ENCODE measurements at regions not wholly inside any gene's neighbourhood (a gene's known extent, or its start where the extent isn't known, plus 50 kb on each side); places are given as distances from the start of the nearest gene placed in this dataset.

DNA sequence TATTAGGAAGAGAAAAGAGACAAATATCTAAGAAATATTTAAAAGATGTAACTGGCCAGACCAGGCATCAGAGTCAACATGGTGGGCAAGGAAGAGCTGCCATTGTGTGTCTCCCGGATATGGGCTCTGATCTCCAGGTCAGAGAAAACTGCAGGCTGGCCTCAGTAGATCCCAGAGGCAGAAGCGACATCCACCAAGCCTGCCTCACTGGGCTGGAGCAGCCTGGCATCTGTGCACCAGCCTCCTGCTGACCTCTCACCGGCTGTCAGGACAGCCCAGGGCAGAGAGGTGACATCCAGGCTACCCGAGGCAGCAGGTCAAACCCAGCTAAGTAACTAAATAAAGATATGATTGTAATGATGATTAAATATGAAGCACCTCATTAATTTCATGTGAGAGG, 162.8 kb upstream of the TNRC6C start:
- peaks cover 44% of the 10 kb centered on the region for H3K27me3 ChIP-seq (ENCODE audit: control insufficient read depth, insufficient read depth, low read length)
- CTCF ChIA-PET, result interaction anchor here (0.5 kb wide), 1 partner anchor 37 kb away, joined by 3 read pairs; no protein-coding TSS in a partner anchor
- no peak overlapping the region for H3K27ac ChIP-seq (ENCODE audit: low read depth, low read length)
- no peak overlapping the region for H3K4me3 ChIP-seq (ENCODE audit: low read depth, low read length)
- TF ChIP-seq, protein P1, sequence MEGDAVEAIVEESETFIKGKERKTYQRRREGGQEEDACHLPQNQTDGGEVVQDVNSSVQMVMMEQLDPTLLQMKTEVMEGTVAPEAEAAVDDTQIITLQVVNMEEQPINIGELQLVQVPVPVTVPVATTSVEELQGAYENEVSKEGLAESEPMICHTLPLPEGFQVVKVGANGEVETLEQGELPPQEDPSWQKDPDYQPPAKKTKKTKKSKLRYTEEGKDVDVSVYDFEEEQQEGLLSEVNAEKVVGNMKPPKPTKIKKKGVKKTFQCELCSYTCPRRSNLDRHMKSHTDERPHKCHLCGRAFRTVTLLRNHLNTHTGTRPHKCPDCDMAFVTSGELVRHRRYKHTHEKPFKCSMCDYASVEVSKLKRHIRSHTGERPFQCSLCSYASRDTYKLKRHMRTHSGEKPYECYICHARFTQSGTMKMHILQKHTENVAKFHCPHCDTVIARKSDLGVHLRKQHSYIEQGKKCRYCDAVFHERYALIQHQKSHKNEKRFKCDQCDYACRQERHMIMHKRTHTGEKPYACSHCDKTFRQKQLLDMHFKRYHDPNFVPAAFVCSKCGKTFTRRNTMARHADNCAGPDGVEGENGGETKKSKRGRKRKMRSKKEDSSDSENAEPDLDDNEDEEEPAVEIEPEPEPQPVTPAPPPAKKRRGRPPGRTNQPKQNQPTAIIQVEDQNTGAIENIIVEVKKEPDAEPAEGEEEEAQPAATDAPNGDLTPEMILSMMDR (IDR thresholded peaks at IDR 0.05; ENCODE audit: low read depth, low read length), result no peak
- POLR2A ChIA-PET, result no interaction called here
- no peak for DNase-seq (ENCODE audit: low read depth, low spot score)
- H3K9me3 ChIP-seq (ENCODE audit: control insufficient read depth, insufficient read depth, low read length), result no peaks in the 10 kb centered on the region; the same call in 1 of the 2 replicates

DNA sequence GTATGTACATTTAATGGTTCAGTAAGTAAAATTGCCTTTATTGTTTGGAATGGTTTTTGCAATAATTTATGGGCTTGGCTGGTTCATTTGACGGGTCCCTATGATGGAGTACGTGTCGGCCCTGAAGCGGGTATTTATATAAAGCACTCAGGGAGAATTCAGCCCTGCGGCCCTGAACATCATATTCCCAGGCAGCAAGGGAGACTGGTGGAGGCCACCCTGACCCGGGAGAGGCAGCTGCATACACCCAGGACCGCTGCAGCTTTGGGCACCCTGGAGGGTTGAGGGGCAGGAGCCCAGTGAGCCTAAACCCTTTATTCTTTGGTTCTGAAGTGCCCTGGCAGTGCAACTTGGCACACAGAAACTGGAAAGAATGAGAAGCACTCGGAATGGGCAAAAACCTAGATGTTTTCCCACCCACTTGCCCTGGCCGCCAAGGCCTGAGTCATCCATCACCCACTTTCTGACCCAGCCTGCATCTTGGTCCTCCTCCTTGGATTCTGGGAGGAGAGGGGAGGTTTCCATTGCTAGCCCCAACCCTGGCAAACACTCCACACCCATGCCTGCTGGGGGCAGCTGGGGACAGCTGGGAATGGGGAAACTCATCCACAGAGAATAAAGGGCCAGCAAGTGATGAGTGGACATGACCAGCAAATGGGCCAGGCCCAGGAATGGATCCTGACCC, 162.2 kb upstream of the TNRC6C start:
- TF ChIP-seq, protein P1 (IDR thresholded peaks at IDR 0.05; ENCODE audit: low read depth, low read length), result no peak
- H3K27ac ChIP-seq (ENCODE audit: low read depth, low read length), result no peak overlapping the region
- no peaks in the 10 kb centered on the region; the same call in 1 of the 2 replicates for H3K9me3 ChIP-seq (ENCODE audit: control insufficient read depth, insufficient read depth, low read length)
- DNase-seq (ENCODE audit: low read depth, low spot score), result no peak
- H3K27me3 ChIP-seq (ENCODE audit: control insufficient read depth, insufficient read depth, low read length), result peaks cover 44% of the 10 kb centered on the region
- H3K4me3 ChIP-seq (ENCODE audit: low read depth, low read length), result no peak overlapping the region
- ChIA-PET CTCF (no interaction called here), POLR2A (no interaction called here)

DNA sequence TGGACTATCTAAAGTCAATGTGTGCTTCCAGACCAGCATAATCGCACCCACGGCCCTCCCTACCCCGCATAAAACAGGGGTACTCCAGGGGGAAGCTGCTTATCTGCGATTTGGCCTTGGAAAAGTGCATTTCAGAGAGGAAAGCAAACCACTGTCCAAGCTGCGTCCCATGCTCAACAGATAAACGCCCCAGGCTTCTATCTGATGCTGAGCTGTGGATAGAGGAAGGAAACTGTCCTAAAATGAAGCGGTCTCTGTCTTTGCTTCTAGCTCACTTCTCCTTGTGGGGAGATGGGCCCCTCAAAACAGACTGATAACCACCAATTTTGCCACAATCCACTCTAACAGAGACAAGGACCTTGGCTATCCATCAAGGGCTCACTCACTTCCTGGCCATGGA, 160.5 kb upstream of the TNRC6C start:
- no peak overlapping the region for H3K4me3 ChIP-seq (ENCODE audit: low read depth, low read length)
- no peak overlapping the region for H3K27ac ChIP-seq (ENCODE audit: low read depth, low read length)
- H3K27me3 ChIP-seq (ENCODE audit: control insufficient read depth, insufficient read depth, low read length), result peaks cover 48% of the 10 kb centered on the region
- TF ChIP-seq, protein P1 (IDR thresholded peaks at IDR 0.05; ENCODE audit: low read depth, low read length), result no peak
- no peaks in the 10 kb centered on the region; the same call in 1 of the 2 replicates for H3K9me3 ChIP-seq (ENCODE audit: control insufficient read depth, insufficient read depth, low read length)
- DNase-seq (ENCODE audit: low read depth, low spot score), result no peak
- ChIA-PET POLR2A (no interaction called here), CTCF (no interaction called here)

- Histone ChIP-seq H3K27me3 (ENCODE audit: control insufficient read depth, insufficient read depth, low read length) (peaks cover 48% of the 10 kb centered on the region), H3K27ac (ENCODE audit: low read depth, low read length) (no peak overlapping the region), H3K9me3 (ENCODE audit: control insufficient read depth, insufficient read depth, low read length) (no peaks in the 10 kb centered on the region; the same call in 1 of the 2 replicates), H3K4me3 (ENCODE audit: low read depth, low read length) (no peak overlapping the region)
- CTCF ChIA-PET, result no interaction called here
- DNase-seq (ENCODE audit: low read depth, low spot score), result no peak
- POLR2A ChIA-PET, result no interaction called here
- TF ChIP-seq, protein P1 (IDR thresholded peaks at IDR 0.05; ENCODE audit: low read depth, low read length), result no peak
Measured at GRCh38 chr17:77798481-77798880, 160.0 kb upstream of the TNRC6C start.

- ChIA-PET CTCF (no interaction called here), POLR2A (no interaction called here)
- DNase-seq (ENCODE audit: low read depth, low spot score), result no peak
- H3K27me3 ChIP-seq (ENCODE audit: control insufficient read depth, insufficient read depth, low read length), result peaks cover 46% of the 10 kb centered on the region
- H3K4me3 ChIP-seq (ENCODE audit: low read depth, low read length), result no peak overlapping the region
- no peaks in the 10 kb centered on the region; the same call in 1 of the 2 replicates for H3K9me3 ChIP-seq (ENCODE audit: control insufficient read depth, insufficient read depth, low read length)
- H3K27ac ChIP-seq (ENCODE audit: low read depth, low read length), result no peak overlapping the region
- TF ChIP-seq, protein P1 (IDR thresholded peaks at IDR 0.05; ENCODE audit: low read depth, low read length), result no peak
Measured at GRCh38 chr17:77800816-77801215, 157.7 kb upstream of the TNRC6C start.
